Activated B cell treated with CpG ODN at 0.5 μM for 24 hours (primary cell): ENCODE measurements at regions not wholly inside any gene's neighbourhood (a gene's known extent, or its start where the extent isn't known, plus 50 kb on each side); places are given as distances from the start of the nearest gene placed in this dataset.

ENCODE experiments used
- ATAC-seq: fragments of 200-7000 bp; cut with Tn5 transposase; one replicate; pipeline ENCODE4 v1.10.0; 2021; ENCODE audit warnings: low read depth, mild to moderate bottlenecking, moderate library complexity
- CTCF ChIA-PET: fragments of 350-600 bp; sonication (Branson Sonifier 250); formaldehyde crosslinking; loops from one replicate; lab custom pipeline; 2021; ENCODE audit warnings: antibody characterized with exemption; lab: Charles Lee
- POLR2A ChIA-PET: fragments of 350-600 bp; sonication (Branson Sonifier 250); formaldehyde crosslinking; loops from one replicate; lab custom pipeline; 2021; ENCODE audit warnings: antibody characterized with exemption; lab: Charles Lee
- DNase-seq: peaks from one replicate; pipeline ENCODE4 v3.0.0; 2022
- H3K27ac Mint-ChIP-seq: one replicate; pipeline ENCODE4 v1.8.0; 2020; ENCODE audit warnings: mixed read lengths
- H3K27me3 Mint-ChIP-seq: one replicate; pipeline ENCODE4 v1.8.0; 2021; ENCODE audit warnings: mixed read lengths
- H3K36me3 Mint-ChIP-seq: one replicate; pipeline ENCODE4 v1.8.0; 2021; ENCODE audit warnings: low read depth, mixed read lengths
- H3K4me1 Mint-ChIP-seq: one replicate; pipeline ENCODE4 v1.8.0; 2021; ENCODE audit warnings: mixed read lengths
- H3K4me3 Mint-ChIP-seq: one replicate; pipeline ENCODE4 v1.8.0; 2020; ENCODE audit warnings: mild to moderate bottlenecking, mixed read lengths
- H3K9me3 Mint-ChIP-seq: one replicate; pipeline ENCODE4 v1.8.0; 2020; ENCODE audit warnings: mixed read lengths
- intact Hi-C: fragments of 100-400 bp; cut with micrococcal nuclease; formaldehyde crosslinking; loops from one replicate; pipeline ENCODE4 v1.15.1; 2024
- TF ChIP-seq, protein P1 (sequence below): fragments of 200-600 bp; IDR thresholded peaks from one replicate; pipeline ENCODE4 v1.8.0; 2022; ENCODE audit warnings: antibody characterized with exemption, mild to moderate bottlenecking

DNA sequence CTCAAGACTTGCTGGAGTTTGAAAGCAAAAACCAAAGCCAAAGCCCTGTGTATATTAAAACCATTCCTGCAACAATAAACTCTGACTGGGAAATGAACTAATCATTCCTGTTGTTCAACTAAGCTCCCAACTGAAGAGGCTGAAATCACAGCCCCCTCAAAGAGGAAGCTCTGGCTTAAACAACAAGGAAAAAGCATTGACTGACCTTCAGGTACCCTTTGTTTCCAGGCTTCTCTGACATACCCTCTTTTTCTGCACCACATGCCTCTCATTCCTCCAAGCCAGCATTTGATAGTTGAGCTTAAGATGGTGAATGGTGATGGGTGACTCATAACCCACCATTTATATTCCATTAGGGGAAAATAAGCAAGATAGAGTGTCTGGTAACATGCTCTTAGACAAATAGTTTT is 470.9 kb upstream of the SOX9 start:
- Mint-ChIP-seq H3K36me3 (no peaks in the 10 kb centered on the region), H3K27me3 (no peaks in the 10 kb centered on the region), H3K4me1 (no peaks in the 10 kb centered on the region), H3K27ac (no peak overlapping the region), H3K4me3 (no peak overlapping the region), H3K9me3 (peaks cover 16% of the 10 kb centered on the region)
- DNase-seq (no peak), ATAC-seq (no peak)
- CTCF ChIA-PET, result no interaction called here
- POLR2A ChIA-PET, result no interaction called here
- TF ChIP-seq, protein P1, sequence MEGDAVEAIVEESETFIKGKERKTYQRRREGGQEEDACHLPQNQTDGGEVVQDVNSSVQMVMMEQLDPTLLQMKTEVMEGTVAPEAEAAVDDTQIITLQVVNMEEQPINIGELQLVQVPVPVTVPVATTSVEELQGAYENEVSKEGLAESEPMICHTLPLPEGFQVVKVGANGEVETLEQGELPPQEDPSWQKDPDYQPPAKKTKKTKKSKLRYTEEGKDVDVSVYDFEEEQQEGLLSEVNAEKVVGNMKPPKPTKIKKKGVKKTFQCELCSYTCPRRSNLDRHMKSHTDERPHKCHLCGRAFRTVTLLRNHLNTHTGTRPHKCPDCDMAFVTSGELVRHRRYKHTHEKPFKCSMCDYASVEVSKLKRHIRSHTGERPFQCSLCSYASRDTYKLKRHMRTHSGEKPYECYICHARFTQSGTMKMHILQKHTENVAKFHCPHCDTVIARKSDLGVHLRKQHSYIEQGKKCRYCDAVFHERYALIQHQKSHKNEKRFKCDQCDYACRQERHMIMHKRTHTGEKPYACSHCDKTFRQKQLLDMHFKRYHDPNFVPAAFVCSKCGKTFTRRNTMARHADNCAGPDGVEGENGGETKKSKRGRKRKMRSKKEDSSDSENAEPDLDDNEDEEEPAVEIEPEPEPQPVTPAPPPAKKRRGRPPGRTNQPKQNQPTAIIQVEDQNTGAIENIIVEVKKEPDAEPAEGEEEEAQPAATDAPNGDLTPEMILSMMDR, result no peak
- intact Hi-C loops, result no loop called here

DNA sequence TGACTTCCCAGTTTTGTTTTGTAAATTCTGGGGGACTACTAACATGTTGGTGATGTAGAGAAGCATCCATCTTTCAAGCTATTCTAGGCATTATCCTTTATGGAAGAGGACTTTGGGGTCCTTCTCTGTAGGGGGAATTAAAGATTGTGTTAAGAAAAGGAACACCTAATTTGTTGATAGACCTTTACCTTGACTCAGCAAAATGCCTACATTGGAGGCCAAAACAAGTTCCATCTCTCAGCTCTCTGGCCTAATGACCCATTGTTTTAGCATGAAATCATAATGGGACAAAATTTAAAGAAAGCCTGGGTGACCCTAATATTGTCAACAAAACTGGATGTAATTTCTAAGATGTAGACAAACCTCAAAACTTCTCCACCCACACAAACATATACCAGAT is 465.3 kb upstream of the SOX9 start:
- H3K4me3 Mint-ChIP-seq, result no peak overlapping the region
- CTCF ChIA-PET, result no interaction called here
- intact Hi-C loops, result no loop called here
- no peaks in the 10 kb centered on the region for H3K4me1 Mint-ChIP-seq
- ATAC-seq (no peak), DNase-seq (no peak)
- H3K9me3 Mint-ChIP-seq, result peaks cover 13% of the 10 kb centered on the region
- H3K36me3 Mint-ChIP-seq, result no peaks in the 10 kb centered on the region
- H3K27me3 Mint-ChIP-seq, result no peaks in the 10 kb centered on the region
- H3K27ac Mint-ChIP-seq, result no peak overlapping the region
- POLR2A ChIA-PET, result no interaction called here
- TF ChIP-seq, protein P1, result no peak

GRCh38 chr17:71656964-71657858 is 463.6 kb upstream of the SOX9 start:
- Mint-ChIP-seq H3K27ac (no peak overlapping the region), H3K36me3 (no peaks in the 10 kb centered on the region), H3K9me3 (peaks cover 12% of the 10 kb centered on the region), H3K4me1 (no peaks in the 10 kb centered on the region), H3K4me3 (no peak overlapping the region), H3K27me3 (no peaks in the 10 kb centered on the region)
- TF ChIP-seq, protein P1, result no peak
- DNase-seq (no peak), ATAC-seq (no peak)
- intact Hi-C loops, result no loop called here
- ChIA-PET CTCF (no interaction called here), POLR2A (no interaction called here)

DNA sequence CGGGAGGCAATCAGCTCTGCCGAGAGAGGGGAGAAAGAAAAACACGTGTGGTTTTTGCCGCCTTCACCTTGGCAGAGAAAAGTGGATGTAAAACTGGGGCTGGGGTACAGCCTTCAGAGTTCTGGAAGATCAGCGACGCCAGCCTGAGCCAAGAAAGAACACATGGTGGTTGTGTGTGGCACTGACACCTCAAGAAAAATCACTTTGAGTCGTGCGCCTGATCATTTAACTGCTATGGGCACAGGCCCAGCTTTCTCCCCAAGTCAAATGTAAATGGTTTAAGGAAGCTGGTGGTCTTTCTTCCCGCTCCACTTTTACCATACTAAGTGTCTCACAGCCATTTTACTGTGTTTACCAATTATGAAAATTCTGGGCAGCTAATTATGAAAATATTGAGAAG is 461.8 kb upstream of the SOX9 start:
- CTCF ChIA-PET, result no interaction called here
- intact Hi-C loops, result no loop called here
- Mint-ChIP-seq H3K4me3 (no peak overlapping the region), H3K4me1 (no peaks in the 10 kb centered on the region), H3K27ac (no peak overlapping the region), H3K27me3 (no peaks in the 10 kb centered on the region), H3K36me3 (no peaks in the 10 kb centered on the region), H3K9me3 (peaks cover 15% of the 10 kb centered on the region)
- TF ChIP-seq, protein P1, result no peak
- DNase-seq, result no peak
- POLR2A ChIA-PET, result no interaction called here
- no peak for ATAC-seq

- POLR2A ChIA-PET, result no interaction called here
- no peaks in the 10 kb centered on the region for H3K27me3 Mint-ChIP-seq
- no peak for ATAC-seq
- DNase-seq, result no peak
- H3K27ac Mint-ChIP-seq, result no peak overlapping the region
- intact Hi-C loops, result no loop called here
- TF ChIP-seq, protein P1, result no peak
- H3K9me3 Mint-ChIP-seq, result peaks cover 8% of the 10 kb centered on the region
- CTCF ChIA-PET, result no interaction called here
- H3K4me3 Mint-ChIP-seq, result no peak overlapping the region
- no peaks in the 10 kb centered on the region for H3K36me3 Mint-ChIP-seq
- no peaks in the 10 kb centered on the region for H3K4me1 Mint-ChIP-seq
These were observed 456.0 kb upstream of the SOX9 start for GRCh38 chr17:71664861-71665260.
